ENCODE measurements at regions not wholly inside any gene's neighbourhood (a gene's known extent, or its start where the extent isn't known, plus 50 kb on each side); places are given as distances from the start of the nearest gene placed in this dataset.

GRCh38 chr2:196468394-196468793 lies 171.1 kb upstream of the CCDC150 start:
- TF ChIP-seq, protein P1, sequence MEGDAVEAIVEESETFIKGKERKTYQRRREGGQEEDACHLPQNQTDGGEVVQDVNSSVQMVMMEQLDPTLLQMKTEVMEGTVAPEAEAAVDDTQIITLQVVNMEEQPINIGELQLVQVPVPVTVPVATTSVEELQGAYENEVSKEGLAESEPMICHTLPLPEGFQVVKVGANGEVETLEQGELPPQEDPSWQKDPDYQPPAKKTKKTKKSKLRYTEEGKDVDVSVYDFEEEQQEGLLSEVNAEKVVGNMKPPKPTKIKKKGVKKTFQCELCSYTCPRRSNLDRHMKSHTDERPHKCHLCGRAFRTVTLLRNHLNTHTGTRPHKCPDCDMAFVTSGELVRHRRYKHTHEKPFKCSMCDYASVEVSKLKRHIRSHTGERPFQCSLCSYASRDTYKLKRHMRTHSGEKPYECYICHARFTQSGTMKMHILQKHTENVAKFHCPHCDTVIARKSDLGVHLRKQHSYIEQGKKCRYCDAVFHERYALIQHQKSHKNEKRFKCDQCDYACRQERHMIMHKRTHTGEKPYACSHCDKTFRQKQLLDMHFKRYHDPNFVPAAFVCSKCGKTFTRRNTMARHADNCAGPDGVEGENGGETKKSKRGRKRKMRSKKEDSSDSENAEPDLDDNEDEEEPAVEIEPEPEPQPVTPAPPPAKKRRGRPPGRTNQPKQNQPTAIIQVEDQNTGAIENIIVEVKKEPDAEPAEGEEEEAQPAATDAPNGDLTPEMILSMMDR (IDR thresholded peaks at IDR 0.05; ENCODE audit: borderline replicate concordance, insufficient read depth, low read depth, low read length), result 0 out of 2 replicates have a peak, but pooled peaks have one; percentile 11
- H3K4me3 ChIP-seq (ENCODE audit: low read depth, low read length), result no peak overlapping the region

DNA sequence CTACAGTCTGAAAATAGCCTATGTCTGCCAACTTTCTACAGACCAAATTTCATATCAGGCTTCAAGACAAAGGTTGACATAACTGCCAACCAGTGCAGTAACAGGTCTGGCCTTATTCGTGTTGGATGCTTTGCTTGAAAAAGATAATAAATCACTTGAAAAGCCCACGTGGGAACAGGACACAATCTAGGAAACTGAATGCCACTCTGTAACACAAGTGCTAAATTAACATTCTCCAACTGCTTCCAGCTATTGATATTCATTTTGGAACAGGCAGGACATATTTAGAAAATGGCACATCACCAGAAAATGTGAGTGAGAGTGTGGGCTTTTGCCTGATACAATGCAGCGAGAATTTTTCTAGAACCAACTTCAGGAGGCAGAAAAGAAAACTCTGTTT lies 165.9 kb upstream of the CCDC150 start:
- no peak overlapping the region for H3K4me3 ChIP-seq (ENCODE audit: low read depth, low read length)
- TF ChIP-seq, protein P1 (IDR thresholded peaks at IDR 0.05; ENCODE audit: borderline replicate concordance, insufficient read depth, low read depth, low read length), result no peak

DNA sequence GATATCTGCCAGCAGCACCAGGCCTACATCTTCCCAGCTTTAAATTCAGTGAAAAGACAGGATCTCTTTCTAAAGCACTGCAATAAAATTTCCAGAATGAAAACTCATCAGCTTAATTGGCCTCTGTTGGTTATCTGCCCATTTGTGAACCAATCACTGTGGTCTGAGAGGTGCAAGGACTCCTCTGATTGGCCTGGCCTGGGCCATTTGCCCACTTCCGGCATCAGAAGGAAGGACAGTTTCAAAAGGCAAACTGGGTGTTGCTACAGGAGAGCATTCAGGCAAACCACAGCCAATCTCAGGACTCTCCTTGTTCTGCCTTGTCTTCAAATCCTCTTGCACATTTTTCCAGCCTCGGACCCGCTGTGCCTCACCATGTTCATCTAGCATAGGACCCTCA lies 163.9 kb upstream of the CCDC150 start:
- TF ChIP-seq, protein P1 (IDR thresholded peaks at IDR 0.05; ENCODE audit: borderline replicate concordance, insufficient read depth, low read depth, low read length), result no peak
- H3K4me3 ChIP-seq (ENCODE audit: low read depth, low read length), result no peak overlapping the region

DNA sequence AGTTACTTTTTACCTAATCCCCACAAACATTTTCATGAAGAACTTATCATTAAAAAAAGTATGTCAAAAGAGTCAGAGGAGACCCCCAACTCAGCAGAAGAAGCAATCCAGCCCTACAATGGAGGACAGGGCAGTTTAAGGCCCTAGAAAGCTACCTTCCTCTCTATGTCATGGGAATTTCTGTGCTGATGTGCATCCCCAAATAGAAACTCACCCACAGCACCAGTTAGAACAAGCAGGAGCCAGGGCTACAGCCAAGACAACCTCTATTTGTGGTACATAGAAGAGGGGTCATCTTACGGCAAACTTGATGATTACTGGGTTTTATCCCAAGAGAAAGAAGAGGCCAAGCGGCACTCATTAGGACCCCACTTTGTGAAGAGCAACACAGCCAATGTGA lies 160.9 kb upstream of the CCDC150 start:
- TF ChIP-seq, protein P1 (IDR thresholded peaks at IDR 0.05; ENCODE audit: borderline replicate concordance, insufficient read depth, low read depth, low read length), result no peak
- H3K4me3 ChIP-seq (ENCODE audit: low read depth, low read length), result no peak overlapping the region

DNA sequence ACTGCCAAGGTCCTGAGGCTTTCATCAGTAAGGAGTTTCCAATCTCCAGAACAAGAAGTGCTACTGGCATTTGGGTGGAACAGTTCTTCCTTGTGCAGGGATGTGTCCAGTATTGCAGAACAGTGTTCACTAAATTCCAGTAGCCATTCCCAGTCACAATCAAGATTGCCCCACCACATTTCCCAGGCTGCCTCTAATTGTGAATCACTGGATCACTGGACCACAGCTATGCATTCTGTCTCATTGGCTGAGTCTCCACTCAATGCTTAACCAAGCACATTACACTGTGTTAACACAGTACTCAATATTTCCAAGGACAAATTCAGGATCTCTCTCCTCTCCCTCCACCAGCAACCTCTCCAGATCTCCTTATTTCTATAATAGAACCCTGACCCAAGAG lies 160.2 kb upstream of the CCDC150 start:
- no peak overlapping the region for H3K4me3 ChIP-seq (ENCODE audit: low read depth, low read length)

DNA sequence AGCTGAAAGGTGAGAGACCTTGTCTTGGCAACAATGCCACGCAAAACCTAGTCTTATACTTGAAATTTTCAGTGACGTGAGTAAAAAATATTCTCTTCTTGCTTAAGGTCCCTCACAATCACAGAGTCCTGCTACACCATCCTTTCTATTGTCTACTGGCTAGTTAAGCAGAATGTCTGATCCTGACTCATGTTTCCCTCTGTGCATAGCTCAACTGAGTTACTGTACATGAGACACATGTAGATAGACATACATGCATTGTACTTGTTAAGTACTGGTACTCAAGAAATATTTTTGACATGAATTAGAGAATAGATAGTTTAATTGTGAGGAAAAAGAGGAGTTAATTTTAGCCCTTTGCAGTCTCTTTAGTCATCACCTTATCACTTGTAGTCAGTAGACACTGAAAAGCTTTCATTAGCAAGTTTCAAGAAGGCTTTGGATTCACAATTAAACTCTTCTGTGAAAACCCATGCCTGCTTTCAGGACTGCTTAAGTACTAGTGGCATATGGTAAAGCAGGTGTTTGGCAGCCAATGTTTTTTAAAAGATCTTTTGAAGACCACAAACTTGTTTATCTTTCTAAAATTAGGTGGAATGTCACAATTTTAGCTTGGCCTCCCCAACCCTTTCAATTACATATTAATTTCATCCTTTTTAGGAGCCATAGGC lies 158.7 kb upstream of the CCDC150 start:
- TF ChIP-seq, protein P1 (IDR thresholded peaks at IDR 0.05; ENCODE audit: borderline replicate concordance, insufficient read depth, low read depth, low read length), result no peak
- H3K4me3 ChIP-seq (ENCODE audit: low read depth, low read length), result no peak overlapping the region

More for the DNA sequence above, 160.2 kb upstream of the CCDC150 start:
- TF ChIP-seq, protein P1 (IDR thresholded peaks at IDR 0.05; ENCODE audit: borderline replicate concordance, insufficient read depth, low read depth, low read length), result no peak

DNA sequence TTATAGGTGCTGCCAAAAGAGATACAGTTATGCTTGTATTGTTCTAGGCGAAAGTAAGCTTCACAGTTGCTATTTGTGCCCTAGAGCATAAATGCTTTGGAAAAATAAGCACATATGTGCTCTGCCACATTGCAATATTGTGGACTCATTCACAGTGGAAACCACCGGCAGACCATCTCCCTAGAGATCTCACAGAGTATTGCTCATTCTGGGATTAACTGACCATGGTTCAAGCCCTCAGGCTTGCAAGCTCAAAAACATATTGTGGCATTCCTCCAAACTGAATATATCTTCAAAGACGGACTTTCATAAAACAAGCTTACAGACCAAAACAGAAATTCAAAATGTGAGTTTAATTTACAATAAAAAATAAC lies 158.2 kb upstream of the CCDC150 start:
- TF ChIP-seq, protein P1 (IDR thresholded peaks at IDR 0.05; ENCODE audit: borderline replicate concordance, insufficient read depth, low read depth, low read length), result no peak

More for the DNA sequence above, 158.2 kb upstream of the CCDC150 start:
- H3K4me3 ChIP-seq (ENCODE audit: low read depth, low read length), result no peak overlapping the region
